ENCODE measurements at regions not wholly inside any gene's neighbourhood (a gene's known extent, or its start where the extent isn't known, plus 50 kb on each side); places are given as distances from the start of the nearest gene placed in this dataset.
A peak's percentile ranks its signal among the peaks of the same experiment; 100 is the strongest.

DNA sequence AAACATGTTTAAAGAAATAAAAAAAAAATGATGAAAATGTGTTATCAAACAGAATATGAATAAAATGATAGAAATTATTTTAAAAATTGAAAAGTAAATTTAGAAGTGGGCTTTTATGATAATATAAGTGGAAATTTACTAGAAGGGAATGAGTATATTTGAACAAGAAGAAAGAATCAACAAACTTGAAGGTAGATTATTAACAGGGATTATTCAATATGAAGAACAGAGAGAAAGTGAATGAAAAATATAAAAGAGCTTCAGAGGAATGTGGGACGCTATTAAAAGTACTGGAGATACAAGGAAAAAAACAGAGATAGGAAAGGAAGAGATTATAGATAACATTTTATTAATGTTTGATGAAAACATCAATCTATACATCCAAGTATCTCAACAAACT lies 1014.4 kb upstream of the CITED2 start (continued):
- TF ChIP-seq ZNF212 (CRISPR knock-in tag; IDR thresholded peaks at IDR 0.05) (no peak), NFE2 (IDR thresholded peaks at IDR 0.05; ENCODE audit: low read depth) (no peak), KDM5B (IDR thresholded peaks at IDR 0.05; ENCODE audit: insufficient replicate concordance, low read depth, low read length) (no peak), HEY1 (CRISPR knock-in tag; IDR thresholded peaks at IDR 0.05; ENCODE audit: borderline replicate concordance) (no peak), EP400 (IDR thresholded peaks at IDR 0.05) (no peak), POLR2AphosphoS5 (IDR thresholded peaks at IDR 0.05; ENCODE audit: control insufficient read depth, insufficient read depth, low read depth, low read length) (no peak), THRB (CRISPR knock-in tag; conservative IDR thresholded peaks at IDR 0.05) (no peak)

- CTCF ChIA-PET (ENCODE audit: low intra/inter-chr PET ratio): no interaction called here
- H3K9ac ChIP-seq (ENCODE audit: insufficient read depth in 1 of 2, low read depth in 2 of 2, low read length in 2 of 2): no peak overlapping the region
- no peaks in the 10 kb centered on the region for H3K27me3 ChIP-seq (ENCODE audit: control insufficient read depth in 2 of 2, insufficient read depth in 2 of 2, low read length in 2 of 2)
- in situ Hi-C loops (cut with MboI) (no loop called here), intact Hi-C loops (cut with micrococcal nuclease) (no loop called here)
- H3K4me3 ChIP-seq: no peak overlapping the region
- H3K36me3 ChIP-seq (ENCODE audit: control insufficient read depth, insufficient read depth, low read length): no peaks in the 10 kb centered on the region
- H3K4me1 ChIP-seq (replicated peaks in 1 of 2; ENCODE audit: control insufficient read depth in 2 of 2, insufficient read depth in 2 of 2, low read length in 2 of 2): no peaks in the 10 kb centered on the region
- no peaks in the 10 kb centered on the region for H4K20me1 ChIP-seq (replicated peaks; ENCODE audit: control insufficient read depth, insufficient read depth, low read length)
- POLR2A ChIA-PET: no interaction called here
- FAIRE-seq (peak; percentile 11), DNase-seq (ENCODE audit: extremely low read depth in 1 of 4, low spot score in 3 of 4) (no peak), ATAC-seq (no peak)
- H3K4me2 ChIP-seq (ENCODE audit: insufficient read depth, low read length): no peak overlapping the region
- H2AFZ ChIP-seq (ENCODE audit: low read depth, low read length): no peak overlapping the region
- H3K79me2 ChIP-seq (ENCODE audit: control insufficient read depth, insufficient read depth, low read length): no peaks in the 10 kb centered on the region
- no peak overlapping the region for H3K27ac ChIP-seq (ENCODE audit: extremely low read depth, low read depth, low read length)
- 31% methylated on average over 2 of the region's 2 CpGs for WGBS (ENCODE audit: insufficient coverage, low coverage, missing lambda C conversion rate)
- BruUV-seq (replicated peaks): no TSS peak
- TF ChIP-seq, protein P1, sequence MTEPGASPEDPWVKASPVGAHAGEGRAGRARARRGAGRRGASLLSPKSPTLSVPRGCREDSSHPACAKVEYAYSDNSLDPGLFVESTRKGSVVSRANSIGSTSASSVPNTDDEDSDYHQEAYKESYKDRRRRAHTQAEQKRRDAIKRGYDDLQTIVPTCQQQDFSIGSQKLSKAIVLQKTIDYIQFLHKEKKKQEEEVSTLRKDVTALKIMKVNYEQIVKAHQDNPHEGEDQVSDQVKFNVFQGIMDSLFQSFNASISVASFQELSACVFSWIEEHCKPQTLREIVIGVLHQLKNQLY (CRISPR knock-in tag; conservative IDR thresholded peaks at IDR 0.05): no peak
- TF ChIP-seq ZNF23 (CRISPR knock-in tag; IDR thresholded peaks at IDR 0.05): no peak
- no peak for TF ChIP-seq ZNF551 (CRISPR knock-in tag; IDR thresholded peaks at IDR 0.05)
- no peak for TF ChIP-seq MBD2 (IDR thresholded peaks at IDR 0.05; ENCODE audit: borderline replicate concordance, low read depth)
- no peaks in the 10 kb centered on the region; the same call in 1 of the 2 replicates for H3K9me3 ChIP-seq (replicated peaks; ENCODE audit: control insufficient read depth, insufficient read depth, low read depth, low read length)
- H3K9me1 ChIP-seq (ENCODE audit: control insufficient read depth, insufficient read depth, low read length): no peaks in the 10 kb centered on the region
Observed at GRCh38 chr6:140388192-140388802, 1013.8 kb upstream of the CITED2 start.

All from K562 (cell line).